Panc1 (cell line): ENCODE measurements at regions not wholly inside any gene's neighbourhood (a gene's known extent, or its start where the extent isn't known, plus 50 kb on each side); places are given as distances from the start of the nearest gene placed in this dataset.

ENCODE experiments used
- ATAC-seq: fragments of 200-7000 bp; cut with Tn5 transposase; 2 replicates; pipeline ENCODE4 v1.9.1; 2020; ENCODE audit warnings: mild to moderate bottlenecking, moderate library complexity
- BruUV-seq: library from RNA; stranded (reverse); fragments of 400-500 nt; replicated peaks from 2 replicates; lab custom pipeline; 2021; lab: Mats Ljungman, UMichigan
- CTCF ChIA-PET: fragments of 300-600 bp; sonication (Branson Sonifier 250); formaldehyde crosslinking; loops from one replicate; lab custom pipeline; 2022; ENCODE audit warnings: antibody characterized with exemption; lab: Charles Lee
- POLR2A ChIA-PET: fragments of 300-600 bp; sonication (Branson Sonifier 250); formaldehyde crosslinking; loops from one replicate; lab custom pipeline; 2022; ENCODE audit warnings: antibody characterized with exemption; lab: Charles Lee
- DNase-seq: peaks from one replicate; pipeline ENCODE4 v3.0.0-alpha.2; 2010; ENCODE audit warnings: low read depth, low spot score
- H3K27ac ChIP-seq: 2 replicates; pipeline ENCODE4 v1.5.1; 2011; ENCODE audit warnings: mild to moderate bottlenecking, low read length, inconsistent platforms
- H3K27me3 ChIP-seq: fragments of 200-500 bp; sonication (Bioruptor generic); 2 replicates; pipeline ENCODE4 v1.6.0; 2014; ENCODE audit warnings: low read length, inconsistent platforms; ENCODE audit not compliant: control insufficient read depth, insufficient read depth
- H3K36me3 ChIP-seq: fragments of 200-500 bp; sonication (Bioruptor generic); 2 replicates; pipeline ENCODE4 v1.5.1; 2014; ENCODE audit warnings: inconsistent platforms, mild to moderate bottlenecking, low read length, moderate library complexity; ENCODE audit not compliant: control insufficient read depth, insufficient read depth
- H3K4me1 ChIP-seq: 2 replicates; pipeline ENCODE4 v1.5.1; 2011; ENCODE audit warnings: inconsistent platforms, mild to moderate bottlenecking, low read length, moderate library complexity; ENCODE audit not compliant: control insufficient read depth, insufficient read depth
- H3K4me3 ChIP-seq, 2 experiments: 2 replicates each; pipeline ENCODE4 v1.5.1; 2011 to 2012; ENCODE audit warnings: low read depth in 2 of 2, low read length in 2 of 2, mild to moderate bottlenecking in 2 of 2, inconsistent platforms in 1 of 2, moderate library complexity in 1 of 2
- H3K9me3 ChIP-seq: fragments of 200-500 bp; sonication (Bioruptor generic); 2 replicates; pipeline ENCODE4 v1.5.1; 2014; ENCODE audit warnings: low read depth, mild to moderate bottlenecking, inconsistent platforms, low read length, moderate library complexity; ENCODE audit not compliant: control insufficient read depth, insufficient read depth
- POLR2AphosphoS5 ChIP-seq: IDR thresholded peaks from 2 replicates; pipeline ENCODE4 v1.6.1; 2012; ENCODE audit warnings: mild to moderate bottlenecking, low read depth, low read length, moderate library complexity
- SIN3A ChIP-seq: IDR thresholded peaks from 2 replicates; pipeline ENCODE4 v1.6.1; 2012; ENCODE audit warnings: low read depth, mild to moderate bottlenecking, low read length, moderate library complexity, borderline replicate concordance; ENCODE audit not compliant: insufficient read depth
- TCF7L2 ChIP-seq: IDR thresholded peaks from 2 replicates; pipeline ENCODE4 v1.6.1; 2011; ENCODE audit warnings: mild to moderate bottlenecking, low read depth, low read length, inconsistent platforms
- in situ Hi-C: cut with HindIII; loops from 2 replicates; pipeline ENCODE4 v1.10.0; 2016; ENCODE audit warnings: low sequenced_read_pairs, low pct_unique_long_range_greater_than_20kb
- intact Hi-C: fragments of 100-400 bp; cut with micrococcal nuclease; formaldehyde crosslinking; loops from one replicate; pipeline ENCODE4 v1.10.0; 2022; ENCODE audit not compliant: unreplicated experiment
- TF ChIP-seq, protein P1 (sequence below): fragments of 450-650 bp; IDR thresholded peaks from 2 replicates; pipeline ENCODE4 v1.5.1; 2017; ENCODE audit warnings: mild to moderate bottlenecking
- TF ChIP-seq, protein P2 (sequence below), 2 experiments: IDR thresholded peaks; 2 replicates each; pipeline ENCODE4 v1.6.1; 2011 to 2012; ENCODE audit warnings: low read depth in 2 of 2, control low read depth in 1 of 2, low read length in 1 of 2, mild to moderate bottlenecking in 1 of 2, moderate library complexity in 1 of 2; ENCODE audit not compliant: insufficient read depth in 1 of 2

DNA sequence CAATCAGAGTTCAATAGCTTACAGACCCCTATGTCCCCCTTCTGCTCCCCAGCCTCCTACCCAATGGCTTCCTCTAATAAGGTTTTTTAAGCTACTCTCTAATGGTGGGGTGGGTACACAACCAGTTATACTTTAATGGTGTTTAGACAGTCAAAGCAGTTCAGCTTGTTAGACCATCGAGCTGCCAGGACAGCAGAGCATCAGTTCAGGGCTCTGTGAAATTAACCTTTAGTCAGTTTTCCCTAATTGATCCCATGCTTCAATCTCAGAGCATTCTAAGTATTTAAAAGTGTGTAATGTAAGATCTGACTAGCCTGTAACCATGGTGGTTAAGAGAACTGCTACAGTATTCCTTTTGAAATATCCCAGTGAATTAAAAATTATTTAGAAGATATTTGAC, 107.2 kb upstream of the ZNF644 start:
- POLR2A ChIA-PET: no interaction called here
- H3K27me3 ChIP-seq: peaks cover 6% of the 10 kb centered on the region; the same call in 1 of the 2 replicates
- H3K4me3 ChIP-seq: no peak overlapping the region
- CTCF ChIA-PET: no interaction called here
- ATAC-seq (no peak), DNase-seq (no peak)
- H3K36me3 ChIP-seq: no peaks in the 10 kb centered on the region
- no peak overlapping the region for H3K27ac ChIP-seq
- H3K4me1 ChIP-seq: no peaks in the 10 kb centered on the region
- TF ChIP-seq TCF7L2 (no peak), SIN3A (no peak), POLR2AphosphoS5 (no peak)
- TF ChIP-seq, protein P1, sequence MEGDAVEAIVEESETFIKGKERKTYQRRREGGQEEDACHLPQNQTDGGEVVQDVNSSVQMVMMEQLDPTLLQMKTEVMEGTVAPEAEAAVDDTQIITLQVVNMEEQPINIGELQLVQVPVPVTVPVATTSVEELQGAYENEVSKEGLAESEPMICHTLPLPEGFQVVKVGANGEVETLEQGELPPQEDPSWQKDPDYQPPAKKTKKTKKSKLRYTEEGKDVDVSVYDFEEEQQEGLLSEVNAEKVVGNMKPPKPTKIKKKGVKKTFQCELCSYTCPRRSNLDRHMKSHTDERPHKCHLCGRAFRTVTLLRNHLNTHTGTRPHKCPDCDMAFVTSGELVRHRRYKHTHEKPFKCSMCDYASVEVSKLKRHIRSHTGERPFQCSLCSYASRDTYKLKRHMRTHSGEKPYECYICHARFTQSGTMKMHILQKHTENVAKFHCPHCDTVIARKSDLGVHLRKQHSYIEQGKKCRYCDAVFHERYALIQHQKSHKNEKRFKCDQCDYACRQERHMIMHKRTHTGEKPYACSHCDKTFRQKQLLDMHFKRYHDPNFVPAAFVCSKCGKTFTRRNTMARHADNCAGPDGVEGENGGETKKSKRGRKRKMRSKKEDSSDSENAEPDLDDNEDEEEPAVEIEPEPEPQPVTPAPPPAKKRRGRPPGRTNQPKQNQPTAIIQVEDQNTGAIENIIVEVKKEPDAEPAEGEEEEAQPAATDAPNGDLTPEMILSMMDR: no peak
- TF ChIP-seq, protein P2, sequence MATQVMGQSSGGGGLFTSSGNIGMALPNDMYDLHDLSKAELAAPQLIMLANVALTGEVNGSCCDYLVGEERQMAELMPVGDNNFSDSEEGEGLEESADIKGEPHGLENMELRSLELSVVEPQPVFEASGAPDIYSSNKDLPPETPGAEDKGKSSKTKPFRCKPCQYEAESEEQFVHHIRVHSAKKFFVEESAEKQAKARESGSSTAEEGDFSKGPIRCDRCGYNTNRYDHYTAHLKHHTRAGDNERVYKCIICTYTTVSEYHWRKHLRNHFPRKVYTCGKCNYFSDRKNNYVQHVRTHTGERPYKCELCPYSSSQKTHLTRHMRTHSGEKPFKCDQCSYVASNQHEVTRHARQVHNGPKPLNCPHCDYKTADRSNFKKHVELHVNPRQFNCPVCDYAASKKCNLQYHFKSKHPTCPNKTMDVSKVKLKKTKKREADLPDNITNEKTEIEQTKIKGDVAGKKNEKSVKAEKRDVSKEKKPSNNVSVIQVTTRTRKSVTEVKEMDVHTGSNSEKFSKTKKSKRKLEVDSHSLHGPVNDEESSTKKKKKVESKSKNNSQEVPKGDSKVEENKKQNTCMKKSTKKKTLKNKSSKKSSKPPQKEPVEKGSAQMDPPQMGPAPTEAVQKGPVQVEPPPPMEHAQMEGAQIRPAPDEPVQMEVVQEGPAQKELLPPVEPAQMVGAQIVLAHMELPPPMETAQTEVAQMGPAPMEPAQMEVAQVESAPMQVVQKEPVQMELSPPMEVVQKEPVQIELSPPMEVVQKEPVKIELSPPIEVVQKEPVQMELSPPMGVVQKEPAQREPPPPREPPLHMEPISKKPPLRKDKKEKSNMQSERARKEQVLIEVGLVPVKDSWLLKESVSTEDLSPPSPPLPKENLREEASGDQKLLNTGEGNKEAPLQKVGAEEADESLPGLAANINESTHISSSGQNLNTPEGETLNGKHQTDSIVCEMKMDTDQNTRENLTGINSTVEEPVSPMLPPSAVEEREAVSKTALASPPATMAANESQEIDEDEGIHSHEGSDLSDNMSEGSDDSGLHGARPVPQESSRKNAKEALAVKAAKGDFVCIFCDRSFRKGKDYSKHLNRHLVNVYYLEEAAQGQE (IDR thresholded peaks at IDR 0.05; ENCODE audit: insufficient read depth in 1 of 2, low read depth in 2 of 2, low read length in 1 of 2): no peak
- intact Hi-C loops (no loop called here), in situ Hi-C loops (no loop called here)
- BruUV-seq: no TSS peak
- no peaks in the 10 kb centered on the region for H3K9me3 ChIP-seq

DNA sequence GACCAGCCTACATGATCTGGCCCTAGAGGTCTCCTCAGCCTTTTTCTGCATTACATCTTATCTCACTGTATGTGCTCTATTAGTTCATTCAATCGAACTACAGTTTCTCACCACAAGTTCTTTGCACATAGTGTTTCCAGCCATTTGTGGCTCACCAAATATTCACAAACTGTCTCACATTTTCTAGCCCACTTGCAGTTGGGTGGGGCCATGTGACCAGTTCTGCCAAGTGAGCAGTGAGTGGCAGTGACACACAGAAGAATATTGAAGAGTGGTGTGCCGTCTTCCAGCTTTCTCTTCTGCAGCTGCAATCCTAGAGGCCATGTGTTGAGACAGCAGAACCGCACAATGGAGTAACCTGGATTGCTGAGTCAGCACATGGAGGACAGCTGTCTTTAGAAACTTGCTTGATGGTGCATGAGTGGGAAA, 103.2 kb upstream of the ZNF644 start:
- H3K4me1 ChIP-seq: no peaks in the 10 kb centered on the region
- TF ChIP-seq POLR2AphosphoS5: no peak
- no peak for TF ChIP-seq SIN3A
- TF ChIP-seq, protein P2 (IDR thresholded peaks at IDR 0.05; ENCODE audit: insufficient read depth in 1 of 2, low read depth in 2 of 2, low read length in 1 of 2): no peak
- TF ChIP-seq, protein P1: no peak
- no peak for TF ChIP-seq TCF7L2
- no peak for DNase-seq
- intact Hi-C loops: no loop called here
- no TSS peak for BruUV-seq
- no peaks in the 10 kb centered on the region for H3K9me3 ChIP-seq
- H3K36me3 ChIP-seq: no peaks in the 10 kb centered on the region
- in situ Hi-C loops: no loop called here
- ATAC-seq: no peak
- POLR2A ChIA-PET: no interaction called here
- no peak overlapping the region for H3K27ac ChIP-seq
- peaks cover 5% of the 10 kb centered on the region; the same call in 1 of the 2 replicates for H3K27me3 ChIP-seq
- CTCF ChIA-PET: interaction anchor here (0.6 kb wide), 1 partner anchor 691 kb away, joined by 3 read pairs; no protein-coding TSS in a partner anchor
- H3K4me3 ChIP-seq: no peak overlapping the region
